ENCODE measurements at regions not wholly inside any gene's neighbourhood (a gene's known extent, or its start where the extent isn't known, plus 50 kb on each side); places are given as distances from the start of the nearest gene placed in this dataset.

DNA sequence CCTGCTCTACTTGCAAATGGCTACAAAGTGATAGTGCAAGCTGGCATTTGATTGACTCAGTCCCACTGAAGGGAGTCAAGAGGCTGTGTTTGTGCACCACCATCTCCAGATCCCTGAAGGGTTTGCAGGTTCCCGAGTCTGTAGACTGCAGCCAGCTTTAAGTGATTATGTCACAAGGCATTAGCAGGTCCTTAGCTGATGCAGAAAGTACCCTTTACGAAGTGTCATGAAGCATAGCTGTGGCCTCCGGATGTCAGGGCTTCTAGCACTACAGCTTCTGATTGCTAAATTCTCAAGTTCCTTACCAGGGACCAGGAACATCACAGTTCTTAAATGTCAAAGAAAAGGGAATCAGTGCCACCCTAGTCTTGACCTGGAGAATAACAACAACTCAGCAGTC lies 311.3 kb upstream of the TRPC7 start:
- TF ChIP-seq CTCF (conservative IDR thresholded peaks at IDR 0.05; ENCODE audit: low read depth, low read length) (no peak), FOS (IDR thresholded peaks at IDR 0.05; ENCODE audit: low read depth, low read length) (no peak), SMC3 (IDR thresholded peaks at IDR 0.05; ENCODE audit: low read depth, low read length) (no peak), POLR2A (IDR thresholded peaks at IDR 0.05; ENCODE audit: low read depth, low read length) (no peak), MAFK (IDR thresholded peaks at IDR 0.05; ENCODE audit: low read depth, low read length) (no peak), MAZ (IDR thresholded peaks at IDR 0.05; ENCODE audit: borderline replicate concordance, low read depth, low read length) (no peak), RCOR1 (IDR thresholded peaks at IDR 0.05; ENCODE audit: insufficient replicate concordance, low read length) (no peak)

Measured in IMR-90 (cell line).